ENCODE measurements at regions not wholly inside any gene's neighbourhood (a gene's known extent, or its start where the extent isn't known, plus 50 kb on each side); places are given as distances from the start of the nearest gene placed in this dataset.

- TF ChIP-seq CTCF (IDR thresholded peaks at IDR 0.05) (no peak), POLR2AphosphoS5 (IDR thresholded peaks at IDR 0.05) (no peak), EP300 (IDR thresholded peaks at IDR 0.05) (no peak), POLR2A (IDR thresholded peaks at IDR 0.05) (no peak)
Observed at GRCh38 chr7:25392588-25393338, 164.5 kb upstream of the NPVF start.

Measured in gastroesophageal sphincter (tissue), 3 donors.